GM19372 (cell line): ENCODE measurements at regions not wholly inside any gene's neighbourhood (a gene's known extent, or its start where the extent isn't known, plus 50 kb on each side); places are given as distances from the start of the nearest gene placed in this dataset.
"Not testable (repeated sequence)": the region's sequence is repeated elsewhere in the genome, so short reads cannot be mapped to it uniquely, and the experiment has no call there.

Experiments
- ATAC-seq: cut with Tn5 transposase; IDR thresholded peaks from one replicate; pipeline ENCODE4 v1.9.1; 2021; ENCODE audit warnings: mild to moderate bottlenecking, low read depth, moderate library complexity; ENCODE audit not compliant: unreplicated experiment

GRCh38 chr16:29284159-29284558 lies 122.4 kb downstream of the NPIPB11 start:
- not testable (repeated sequence) for ATAC-seq

- ATAC-seq: not testable (repeated sequence)
Measured at GRCh38 chr16:29278097-29278871, 128.2 kb downstream of the NPIPB11 start.

GRCh38 chr16:29276446-29276845 lies 130.1 kb downstream of the NPIPB11 start:
- ATAC-seq: not testable (repeated sequence)

- not testable (repeated sequence) for ATAC-seq
Measured at GRCh38 chr16:29274055-29275035, 132.2 kb downstream of the NPIPB11 start.

GRCh38 chr16:29273298-29274054 lies 133.0 kb downstream of the NPIPB11 start:
- ATAC-seq: not testable (repeated sequence)

- ATAC-seq: not testable (repeated sequence)
Measured at GRCh38 chr16:29271721-29272675, 134.5 kb downstream of the NPIPB11 start.

GRCh38 chr16:29270923-29271322 lies 135.6 kb downstream of the NPIPB11 start:
- ATAC-seq: not testable (repeated sequence)

- ATAC-seq: not testable (repeated sequence)
Measured at GRCh38 chr16:29270033-29270432, 136.5 kb downstream of the NPIPB11 start.

- ATAC-seq: not testable (repeated sequence)
Measured at GRCh38 chr16:29269192-29269811, 137.2 kb downstream of the NPIPB11 start.

- not testable (repeated sequence) for ATAC-seq
Measured at GRCh38 chr16:29268785-29269191, 137.7 kb downstream of the NPIPB11 start.

- ATAC-seq: not testable (repeated sequence)
Measured at GRCh38 chr16:29268348-29268747, 138.2 kb downstream of the NPIPB11 start.

- ATAC-seq: not testable (repeated sequence)
Measured at GRCh38 chr16:29267891-29268290, 138.6 kb downstream of the NPIPB11 start.

GRCh38 chr16:29267055-29267619 lies 139.4 kb downstream of the NPIPB11 start:
- ATAC-seq: not testable (repeated sequence)

GRCh38 chr16:29266612-29267011 lies 139.9 kb downstream of the NPIPB11 start:
- not testable (repeated sequence) for ATAC-seq

- not testable (repeated sequence) for ATAC-seq
Measured at GRCh38 chr16:29265255-29265853, 141.2 kb downstream of the NPIPB11 start.

- ATAC-seq: not testable (repeated sequence)
Measured at GRCh38 chr16:29264080-29264837, 142.3 kb downstream of the NPIPB11 start.

GRCh38 chr16:29262725-29263124 lies 143.8 kb downstream of the NPIPB11 start:
- ATAC-seq: not testable (repeated sequence)
